Keratinocyte (primary cell): ENCODE measurements at regions not wholly inside any gene's neighbourhood (a gene's known extent, or its start where the extent isn't known, plus 50 kb on each side); places are given as distances from the start of the nearest gene placed in this dataset.

Source experiments
- CTCF ChIP-seq, 3 experiments: IDR thresholded peaks in 1 of 3; conservative IDR thresholded peaks in 1 of 3; optimal IDR thresholded peaks in 1 of 3; 2 replicates in 2 of 3; 3 replicates in 1 of 3; pipeline versions ENCODE3 to v1.5.1; 2011; ENCODE audit warnings: low read length in 3 of 3, mild to moderate bottlenecking in 3 of 3, moderate library complexity in 2 of 3, control low read depth in 1 of 3, inconsistent platforms in 1 of 3; ENCODE audit not compliant: insufficient read depth in 2 of 3; ENCODE audit errors: extremely low read depth in 1 of 3
- EZH2 ChIP-seq: IDR thresholded peaks from one replicate; pipeline ENCODE4 v1.6.1; 2012; ENCODE audit warnings: inconsistent platforms, mild to moderate bottlenecking, low read length, moderate library complexity

DNA sequence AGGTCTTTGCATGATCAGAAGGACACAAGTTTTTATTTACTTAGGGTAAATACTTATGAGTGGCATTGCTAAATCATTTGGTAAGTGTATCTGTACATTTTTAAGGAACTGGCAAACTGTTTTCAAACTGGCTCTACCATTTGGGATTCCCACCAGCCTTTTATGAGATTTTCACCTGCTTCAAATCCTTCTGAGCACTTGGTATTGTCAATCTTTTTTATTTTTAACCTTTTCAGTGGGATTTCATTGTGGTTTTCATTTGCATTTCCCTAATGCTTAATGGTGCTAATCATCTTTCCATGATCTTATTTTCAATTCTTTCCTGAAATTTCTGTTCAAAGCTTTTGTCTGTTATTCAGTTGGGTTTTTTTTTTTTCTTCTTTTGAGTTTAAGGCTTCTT is 475.6 kb downstream of the MAN2A1 start:
- TF ChIP-seq CTCF (optimal IDR thresholded peaks at IDR 0.05 in 1 of 3, IDR thresholded peaks at IDR 0.05 in 1 of 3, conservative IDR thresholded peaks at IDR 0.05 in 1 of 3; ENCODE audit: extremely low read depth in 1 of 3, insufficient read depth in 2 of 3, low read length in 3 of 3) (no peak), EZH2 (no peak)
